ENCODE measurements at regions not wholly inside any gene's neighbourhood (a gene's known extent, or its start where the extent isn't known, plus 50 kb on each side); places are given as distances from the start of the nearest gene placed in this dataset.
"Not testable (repeated sequence)": the region's sequence is repeated elsewhere in the genome, so short reads cannot be mapped to it uniquely, and the experiment has no call there.

- peaks cover 7% of the 10 kb centered on the region for H3K27me3 ChIP-seq (ENCODE audit: control insufficient read depth, insufficient read depth, low read length)
- CTCF ChIA-PET: interaction anchor here (0.8 kb wide), 1 partner anchor 14 kb away, joined by 3 read pairs; no protein-coding TSS in a partner anchor
- TF ChIP-seq CTCF (IDR thresholded peaks at IDR 0.05; ENCODE audit: insufficient read depth, low read depth, low read length): no peak
- no peak overlapping the region for H3K4me3 ChIP-seq (ENCODE audit: low read depth, low read length)
- no peaks in the 10 kb centered on the region for H3K36me3 ChIP-seq (ENCODE audit: control insufficient read depth, insufficient read depth, low read length)
- POLR2A ChIA-PET: no interaction called here
- DNase-seq (ENCODE audit: low read depth): no peak
Measured at GRCh38 chr11:69894181-69894611, 75.0 kb upstream of the FGF3 start.

DNA sequence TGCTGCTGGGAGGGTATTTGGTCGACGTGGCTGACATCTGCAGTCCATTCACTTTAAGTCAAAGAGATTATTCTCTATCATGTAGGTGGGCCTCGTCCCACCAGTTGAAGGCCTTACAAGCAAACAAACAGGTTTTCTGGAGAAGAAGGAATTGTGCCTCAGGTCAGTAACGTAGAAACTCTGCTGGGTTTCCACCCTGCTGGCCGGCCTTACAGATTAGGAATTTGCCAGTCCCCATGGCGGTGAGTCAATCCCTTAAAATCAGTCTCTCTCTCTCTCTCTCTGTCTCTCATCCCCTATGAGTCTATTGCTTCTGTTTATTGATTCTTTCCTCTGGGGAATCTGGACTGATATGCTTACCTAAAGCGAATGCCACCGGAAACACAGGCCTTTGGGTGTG, 75.4 kb upstream of the FGF3 start:
- H3K27me3 ChIP-seq (ENCODE audit: control insufficient read depth, insufficient read depth, low read length): peaks cover 7% of the 10 kb centered on the region
- CTCF ChIA-PET: no interaction called here
- POLR2A ChIA-PET: no interaction called here

DNA sequence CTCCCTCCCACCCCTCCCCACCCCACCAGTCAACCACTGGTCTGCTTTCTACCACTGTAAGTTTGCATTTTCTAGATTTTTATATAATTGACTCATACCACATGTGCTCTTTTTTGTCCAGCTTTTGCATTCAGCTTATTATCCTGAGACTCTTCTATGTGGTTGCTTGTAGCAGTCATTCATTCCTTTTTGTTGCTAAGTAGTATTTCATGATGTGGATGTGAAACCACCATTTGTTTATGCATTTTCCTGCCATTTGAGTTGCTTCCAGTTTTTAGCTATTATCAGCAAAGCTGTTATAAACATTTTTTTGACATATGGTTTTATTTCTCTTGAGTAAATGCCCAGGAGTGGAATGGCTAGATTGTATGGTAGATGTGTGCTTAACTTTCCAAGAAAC, 77.0 kb upstream of the FGF3 start:
- Histone ChIP-seq H3K36me3 (ENCODE audit: control insufficient read depth, insufficient read depth, low read length) (no peaks in the 10 kb centered on the region), H3K4me3 (ENCODE audit: low read depth, low read length) (no peak overlapping the region), H3K27me3 (ENCODE audit: control insufficient read depth, insufficient read depth, low read length) (peaks cover 8% of the 10 kb centered on the region)
- DNase-seq (ENCODE audit: low read depth): no peak
- ChIA-PET POLR2A (no interaction called here), CTCF (interaction anchor here (1.0 to 6.7 kb wide), 3 partner anchors 9 to 19 kb away, joined by 3 to 40 read pairs (median 4); no protein-coding TSS in a partner anchor)
- TF ChIP-seq CTCF (IDR thresholded peaks at IDR 0.05; ENCODE audit: insufficient read depth, low read depth, low read length): no peak

More for the DNA sequence above, 75.4 kb upstream of the FGF3 start:
- Histone ChIP-seq H3K4me3 (ENCODE audit: low read depth, low read length) (no peak overlapping the region), H3K36me3 (ENCODE audit: control insufficient read depth, insufficient read depth, low read length) (no peaks in the 10 kb centered on the region)
- no peak for TF ChIP-seq CTCF (IDR thresholded peaks at IDR 0.05; ENCODE audit: insufficient read depth, low read depth, low read length)
- no peak for DNase-seq (ENCODE audit: low read depth)

- DNase-seq (ENCODE audit: low read depth): no peak
- ChIA-PET POLR2A (no interaction called here), CTCF (interaction anchor here (0.6 to 6.7 kb wide), 2 partner anchors 9 to 12 kb away, joined by 3 to 40 read pairs; no protein-coding TSS in a partner anchor)
- no peaks in the 10 kb centered on the region for H3K36me3 ChIP-seq (ENCODE audit: control insufficient read depth, insufficient read depth, low read length)
- H3K4me3 ChIP-seq (ENCODE audit: low read depth, low read length): no peak overlapping the region
- no peak for TF ChIP-seq CTCF (IDR thresholded peaks at IDR 0.05; ENCODE audit: insufficient read depth, low read depth, low read length)
- peaks cover 6% of the 10 kb centered on the region for H3K27me3 ChIP-seq (ENCODE audit: control insufficient read depth, insufficient read depth, low read length)
Measured at GRCh38 chr11:69898123-69898522, 78.9 kb upstream of the FGF3 start.

- no peak for DNase-seq (ENCODE audit: low read depth)
- Histone ChIP-seq H3K4me3 (ENCODE audit: low read depth, low read length) (no peak overlapping the region), H3K27me3 (ENCODE audit: control insufficient read depth, insufficient read depth, low read length) (peaks cover 2% of the 10 kb centered on the region; the same call in 1 of the 2 replicates), H3K36me3 (ENCODE audit: control insufficient read depth, insufficient read depth, low read length) (no peaks in the 10 kb centered on the region)
- ChIA-PET POLR2A (no interaction called here), CTCF (interaction anchor here (1.2 to 6.7 kb wide), 3 partner anchors 10 to 292 kb away, joined by 3 to 40 read pairs (median 13); no protein-coding TSS in a partner anchor)
- TF ChIP-seq CTCF (IDR thresholded peaks at IDR 0.05; ENCODE audit: insufficient read depth, low read depth, low read length): no peak
Measured at GRCh38 chr11:69899957-69900821, 81.0 kb upstream of the FGF3 start.

DNA sequence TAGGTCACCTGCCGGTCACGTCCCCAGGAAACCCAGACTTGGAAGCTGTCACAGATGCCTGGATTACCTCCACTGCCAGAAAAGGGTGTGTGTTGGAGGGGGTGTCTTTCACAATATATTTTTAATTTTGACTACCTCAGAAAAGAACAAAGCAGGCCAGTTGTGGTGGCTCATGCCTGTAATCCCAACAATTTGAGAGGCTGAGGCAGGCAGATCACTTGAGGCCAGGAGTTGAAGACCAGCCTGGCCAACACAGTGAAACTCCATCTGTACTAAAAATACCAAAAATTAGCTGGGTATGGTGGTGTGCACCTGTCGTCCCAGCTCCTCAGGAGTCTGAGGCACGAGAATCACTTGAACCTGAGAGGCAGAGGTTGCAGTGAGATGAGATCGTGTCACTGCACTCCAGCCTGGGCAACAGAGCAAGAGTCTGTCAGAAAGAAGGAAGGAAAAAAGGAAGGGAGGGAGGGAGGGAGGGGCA, 81.6 kb upstream of the FGF3 start:
- H3K27me3 ChIP-seq (ENCODE audit: control insufficient read depth, insufficient read depth, low read length); H3K36me3 ChIP-seq (ENCODE audit: control insufficient read depth, insufficient read depth, low read length); DNase-seq (ENCODE audit: low read depth); H3K4me3 ChIP-seq (ENCODE audit: low read depth, low read length): not testable (repeated sequence)
- POLR2A ChIA-PET: interaction anchor here (0.6 kb wide), 1 partner anchor 68 kb away, joined by 7 read pairs; no protein-coding TSS in a partner anchor
- CTCF ChIA-PET: interaction anchor here (1.2 to 6.7 kb wide), 3 partner anchors 9 to 291 kb away, joined by 3 to 40 read pairs (median 13); no protein-coding TSS in a partner anchor

All from BJ (cell line).